ENCODE measurements at regions not wholly inside any gene's neighbourhood (a gene's known extent, or its start where the extent isn't known, plus 50 kb on each side); places are given as distances from the start of the nearest gene placed in this dataset.

- Histone ChIP-seq H3K4me3 (replicated peaks; ENCODE audit: insufficient read depth, low read length) (no peak overlapping the region), H3K27me3 (ENCODE audit: insufficient read depth, poor library complexity, severe bottlenecking) (no peaks in the 10 kb centered on the region), H3K27ac (replicated peaks) (no peak overlapping the region)
- DNase-seq (ENCODE audit: low read depth in 1 of 2, low spot score in 1 of 2) = no peak
- TF ChIP-seq REST (IDR thresholded peaks at IDR 0.05; ENCODE audit: insufficient replicate concordance, low read depth) (no peak), CTCF (IDR thresholded peaks at IDR 0.05; ENCODE audit: insufficient read depth, low read length) (no peak), SPI1 (IDR thresholded peaks at IDR 0.05; ENCODE audit: borderline replicate concordance, low read depth) (no peak), GABPA (IDR thresholded peaks at IDR 0.05; ENCODE audit: low read depth) (no peak), POLR2AphosphoS5 (IDR thresholded peaks at IDR 0.05; ENCODE audit: low read depth) (no peak)
Observed at GRCh38 chr5:18503797-18504328, 869.6 kb downstream of the TAF11L14 start.

GRCh38 chr5:18507114-18507513 is 872.9 kb downstream of the TAF11L14 start:
- no peak for DNase-seq (ENCODE audit: low read depth in 1 of 2, low spot score in 1 of 2)
- Histone ChIP-seq H3K4me3 (replicated peaks; ENCODE audit: insufficient read depth, low read length) (no peak overlapping the region), H3K27ac (replicated peaks) (no peak overlapping the region), H3K27me3 (ENCODE audit: insufficient read depth, poor library complexity, severe bottlenecking) (no peaks in the 10 kb centered on the region)
- TF ChIP-seq CTCF (IDR thresholded peaks at IDR 0.05; ENCODE audit: insufficient read depth, low read length) (no peak), POLR2AphosphoS5 (IDR thresholded peaks at IDR 0.05; ENCODE audit: low read depth) (no peak), REST (IDR thresholded peaks at IDR 0.05; ENCODE audit: insufficient replicate concordance, low read depth) (no peak), SPI1 (IDR thresholded peaks at IDR 0.05; ENCODE audit: borderline replicate concordance, low read depth) (no peak), GABPA (IDR thresholded peaks at IDR 0.05; ENCODE audit: low read depth) (no peak)

- no peak overlapping the region for H3K27ac ChIP-seq (replicated peaks)
- DNase-seq (ENCODE audit: low read depth in 1 of 2, low spot score in 1 of 2) = no peak
- no peak overlapping the region for H3K4me3 ChIP-seq (replicated peaks; ENCODE audit: insufficient read depth, low read length)
- H3K27me3 ChIP-seq (ENCODE audit: insufficient read depth, poor library complexity, severe bottlenecking) = no peaks in the 10 kb centered on the region
- TF ChIP-seq REST (IDR thresholded peaks at IDR 0.05; ENCODE audit: insufficient replicate concordance, low read depth) (no peak), POLR2AphosphoS5 (IDR thresholded peaks at IDR 0.05; ENCODE audit: low read depth) (no peak), SPI1 (IDR thresholded peaks at IDR 0.05; ENCODE audit: borderline replicate concordance, low read depth) (no peak)
Observed at GRCh38 chr5:18517641-18518380, 883.6 kb downstream of the TAF11L14 start.

Data from HL-60 (cell line).